ENCODE measurements at regions not wholly inside any gene's neighbourhood (a gene's known extent, or its start where the extent isn't known, plus 50 kb on each side); places are given as distances from the start of the nearest gene placed in this dataset.

DNA sequence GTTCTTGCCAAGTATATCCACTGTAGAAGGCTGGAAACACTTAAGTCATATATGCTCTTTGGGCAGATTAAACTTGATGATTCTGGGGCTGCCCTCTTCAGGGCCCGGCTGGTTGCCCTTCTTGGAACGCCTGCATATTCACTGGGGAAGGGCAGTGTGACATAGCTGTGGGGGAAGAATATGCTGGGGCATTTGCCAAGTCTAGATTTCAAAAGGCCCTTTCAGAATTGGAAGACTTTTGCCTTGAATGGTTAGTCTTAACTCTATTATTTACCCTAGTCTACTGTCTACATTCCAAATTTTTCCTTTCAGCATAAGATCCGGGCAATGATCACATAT is 161.2 kb upstream of the PITX1 start:
- TF ChIP-seq CTCF (IDR thresholded peaks at IDR 0.05 in 4 of 5, conservative IDR thresholded peaks at IDR 0.05 in 1 of 5), result no peak
- no peak for TF ChIP-seq POLR2A (IDR thresholded peaks at IDR 0.05)
